Fibroblast of skin of abdomen (primary cell): ENCODE measurements at regions not wholly inside any gene's neighbourhood (a gene's known extent, or its start where the extent isn't known, plus 50 kb on each side); places are given as distances from the start of the nearest gene placed in this dataset.
A peak's percentile ranks its signal among the peaks of the same experiment; 100 is the strongest.

Source experiments
- DNase-seq: peaks from one replicate; pipeline ENCODE4 v3.0.0-alpha.2; 2013

DNA sequence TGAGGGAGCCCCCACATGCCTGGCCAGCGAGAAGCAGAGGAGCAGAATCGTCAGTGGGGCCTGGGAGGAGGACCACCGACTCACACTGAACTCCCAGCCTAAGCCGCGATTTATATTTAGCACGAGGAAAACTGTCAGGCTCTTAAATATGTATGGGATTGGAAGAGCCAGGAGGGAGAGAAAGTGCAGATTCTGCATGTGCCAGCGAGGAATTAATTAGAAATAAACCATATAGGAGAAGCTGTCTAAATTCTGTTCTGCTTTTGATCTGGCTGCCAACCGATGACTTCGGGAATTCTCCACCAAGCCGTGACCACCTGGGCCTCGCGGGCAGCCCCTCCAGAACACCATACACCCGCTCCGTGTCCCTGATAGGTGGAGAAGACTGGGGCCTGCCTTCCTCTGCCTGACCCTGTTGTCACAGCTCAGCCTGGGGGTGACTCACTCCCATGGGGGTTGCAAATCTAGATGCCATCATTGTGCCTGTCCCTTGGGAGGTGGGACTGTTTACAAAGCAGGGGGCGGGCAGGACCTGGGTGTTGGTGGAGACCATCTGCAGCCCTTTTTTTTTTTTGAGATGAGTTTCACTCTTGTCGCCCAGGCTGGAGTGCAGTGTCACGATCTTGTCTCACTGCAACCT is 91.1 kb upstream of the PMEPA1 start:
- DNase-seq, result no peak

DNA sequence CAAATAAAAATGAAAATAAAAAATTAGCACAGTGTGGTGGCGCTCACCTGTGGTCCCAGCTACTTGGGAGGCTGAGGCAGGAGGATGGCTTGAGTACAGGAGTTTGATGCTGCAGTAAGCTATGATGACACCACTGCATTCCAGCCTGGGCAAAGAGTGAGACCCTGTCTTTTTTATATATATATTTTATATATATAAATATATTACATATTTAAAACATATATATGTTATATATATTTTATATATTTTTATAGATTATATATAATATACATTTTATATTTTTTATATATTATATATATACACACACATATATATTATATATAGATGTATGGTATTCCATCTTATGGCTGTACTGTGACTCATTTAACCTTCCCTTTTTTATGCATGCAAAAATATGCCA is 87.6 kb upstream of the PMEPA1 start:
- no peak for DNase-seq

DNA sequence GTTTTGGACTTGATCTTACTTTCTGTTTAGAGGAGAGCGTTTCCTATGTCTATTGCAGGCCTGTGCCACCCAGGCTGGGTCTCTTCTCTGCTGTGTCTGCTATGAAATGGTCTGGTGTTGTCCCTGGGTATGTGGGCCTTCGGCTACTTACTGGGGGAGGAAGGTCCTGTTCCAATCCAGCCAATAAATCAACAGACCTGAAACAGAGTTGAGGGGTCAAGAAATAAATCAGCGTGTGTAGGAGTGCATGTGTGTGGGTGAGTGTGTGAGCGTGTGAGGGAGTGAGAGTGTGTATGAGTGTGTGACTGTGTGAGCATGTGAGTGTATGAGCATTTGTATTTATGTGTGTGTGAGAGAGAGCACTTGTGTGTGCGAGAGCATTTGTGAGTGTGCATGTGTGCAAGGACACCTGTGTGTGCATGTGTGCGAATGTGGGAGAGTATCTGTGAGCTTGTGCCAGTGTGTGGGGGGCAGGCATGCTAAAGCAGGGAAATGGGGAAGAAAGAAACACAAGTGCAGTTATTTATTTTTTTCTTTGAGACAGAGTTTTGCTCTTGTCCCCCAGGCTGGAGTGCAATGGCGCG is 86.3 kb upstream of the PMEPA1 start:
- no peak for DNase-seq

- DNase-seq, result peak; percentile 24
Observed at GRCh38 chr20:57795342-57795697, 85.5 kb upstream of the PMEPA1 start.

GRCh38 chr20:57794600-57795341 is 85.0 kb upstream of the PMEPA1 start:
- DNase-seq, result peak; percentile 36

DNA sequence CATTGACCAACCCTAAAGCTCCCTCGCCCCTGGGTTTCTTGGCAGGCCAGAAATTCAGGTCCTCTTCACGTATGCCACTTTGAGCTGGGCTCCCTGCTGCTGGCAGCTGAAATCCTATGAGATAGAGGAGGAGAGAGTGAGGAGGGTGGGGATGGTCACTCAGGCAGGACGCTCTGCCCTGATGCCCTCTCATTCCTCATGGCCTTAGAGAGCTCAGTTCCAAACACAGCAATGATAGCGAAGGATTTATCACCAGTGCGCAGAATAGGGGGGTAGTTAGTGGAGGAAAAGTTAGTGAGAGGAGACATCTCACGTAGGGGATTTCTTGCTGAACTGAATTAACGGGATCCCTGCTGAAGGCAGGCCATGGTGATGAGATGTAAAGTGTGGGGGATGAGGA is 84.2 kb upstream of the PMEPA1 start:
- no peak for DNase-seq

GRCh38 chr20:57793421-57793820 is 83.6 kb upstream of the PMEPA1 start:
- DNase-seq, result no peak

- no peak for DNase-seq
Observed at GRCh38 chr20:57792386-57793080, 82.7 kb upstream of the PMEPA1 start.

DNA sequence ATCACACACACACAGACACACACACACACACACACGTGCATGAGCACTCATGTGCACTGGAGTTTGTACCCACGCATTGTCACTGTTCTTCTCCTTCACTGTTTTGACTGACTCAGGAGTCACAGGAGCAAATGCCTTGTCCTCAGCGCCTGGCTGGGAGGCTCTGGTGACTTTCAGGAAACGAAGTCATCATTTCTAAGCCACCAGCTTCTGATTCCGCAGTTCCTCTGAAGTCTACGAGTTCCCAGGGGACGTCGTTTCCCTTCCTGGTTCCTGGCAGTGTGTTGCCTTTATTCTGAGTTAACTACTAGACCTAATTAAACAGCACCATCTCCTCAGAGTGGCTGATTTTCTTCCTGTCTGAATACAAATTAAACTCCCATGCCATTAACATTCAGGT is 82.2 kb upstream of the PMEPA1 start:
- no peak for DNase-seq

- no peak for DNase-seq
Observed at GRCh38 chr20:57791178-57791962, 81.6 kb upstream of the PMEPA1 start.

DNA sequence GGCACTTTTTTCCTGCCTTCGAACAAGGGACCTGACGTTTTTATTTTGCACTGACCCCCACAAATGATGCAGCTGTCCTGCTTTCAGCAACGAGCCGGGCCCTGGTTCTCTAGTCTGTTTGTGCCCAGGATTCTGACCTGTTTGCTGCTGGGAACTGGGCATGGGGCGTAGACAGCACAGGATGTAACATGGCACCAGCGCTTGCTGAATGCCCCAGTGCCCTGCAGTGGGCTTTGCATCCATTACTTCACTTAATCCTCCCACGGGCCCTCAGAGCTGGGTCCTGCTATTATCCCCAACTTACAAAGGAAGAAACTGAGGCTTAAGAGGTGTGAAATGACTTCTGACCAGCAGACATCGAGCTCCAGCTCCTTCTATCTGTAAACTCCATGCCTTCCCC is 80.4 kb upstream of the PMEPA1 start:
- no peak for DNase-seq

- no peak for DNase-seq
Observed at GRCh38 chr20:57788936-57789613, 79.3 kb upstream of the PMEPA1 start.

GRCh38 chr20:57787990-57788781 is 78.4 kb upstream of the PMEPA1 start:
- no peak for DNase-seq

GRCh38 chr20:57787151-57787989 is 77.6 kb upstream of the PMEPA1 start:
- DNase-seq, result no peak

DNA sequence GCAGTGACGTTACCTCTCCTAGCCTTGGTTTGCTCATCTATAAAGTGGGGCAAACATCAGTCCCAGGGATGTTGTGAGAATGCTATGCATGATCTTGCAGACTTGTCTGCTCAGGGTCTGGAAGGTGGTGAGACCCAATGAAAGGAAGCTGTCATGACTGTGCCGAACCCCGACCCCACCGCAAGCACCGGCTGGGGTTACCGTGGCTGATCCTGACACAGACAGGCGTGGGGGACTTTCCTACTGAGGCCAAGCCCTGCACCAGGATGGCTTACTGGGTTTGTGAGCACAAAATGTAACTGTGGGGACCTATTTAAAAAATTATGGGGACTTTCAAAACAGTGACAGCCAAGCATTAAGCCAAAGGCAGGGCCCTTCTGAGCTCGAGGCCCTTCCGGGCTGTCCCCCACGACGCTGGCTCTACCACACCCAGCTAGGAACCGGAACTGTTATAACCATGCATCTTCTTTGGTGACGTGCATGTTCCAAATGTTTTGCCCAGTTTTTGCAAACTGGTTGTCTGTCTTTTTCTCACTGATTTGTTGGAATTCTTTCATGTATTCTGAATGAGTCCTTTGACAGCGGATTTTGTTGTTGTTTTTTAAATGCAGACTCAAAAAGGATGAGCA is 76.6 kb upstream of the PMEPA1 start:
- DNase-seq, result no peak

DNA sequence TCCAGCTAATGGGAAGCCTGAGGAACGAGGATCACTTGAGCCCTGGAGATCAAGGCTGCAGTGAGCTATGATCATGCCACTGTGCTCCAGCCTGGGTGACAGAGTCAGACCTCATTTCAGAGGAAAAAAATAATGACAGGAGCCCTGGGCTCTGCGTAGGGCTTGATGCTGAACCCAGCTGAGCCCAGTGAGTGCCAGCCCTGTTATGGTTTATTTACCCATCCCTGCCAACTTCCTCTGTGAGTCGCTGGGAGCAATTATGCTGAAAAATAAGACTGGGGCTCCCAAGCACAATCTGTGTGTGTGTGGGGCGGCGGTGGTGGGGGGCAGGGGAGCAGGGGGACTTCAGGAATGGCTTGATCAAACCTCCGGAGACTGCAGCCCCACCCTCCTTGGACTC is 75.9 kb upstream of the PMEPA1 start:
- DNase-seq, result no peak

DNA sequence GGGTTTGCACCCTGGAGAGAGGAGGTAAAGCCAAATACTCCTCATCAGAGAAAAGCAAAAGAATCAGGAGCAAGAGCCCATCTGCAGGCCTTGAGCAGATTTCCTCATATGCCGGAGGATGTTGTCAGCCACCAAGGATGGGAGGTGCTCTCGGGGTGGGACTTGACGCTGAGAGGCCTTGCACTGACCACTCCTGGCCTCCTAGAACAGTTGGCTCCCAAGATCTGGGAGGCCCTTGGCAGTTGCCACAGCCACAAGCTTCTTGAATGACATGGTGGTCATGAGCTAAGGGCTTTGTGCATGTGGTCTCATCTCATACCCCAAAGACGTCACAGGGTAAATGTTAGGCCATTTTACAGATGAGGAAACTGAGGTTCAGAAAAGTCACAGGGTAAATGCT is 75.2 kb upstream of the PMEPA1 start:
- no peak for DNase-seq

DNA sequence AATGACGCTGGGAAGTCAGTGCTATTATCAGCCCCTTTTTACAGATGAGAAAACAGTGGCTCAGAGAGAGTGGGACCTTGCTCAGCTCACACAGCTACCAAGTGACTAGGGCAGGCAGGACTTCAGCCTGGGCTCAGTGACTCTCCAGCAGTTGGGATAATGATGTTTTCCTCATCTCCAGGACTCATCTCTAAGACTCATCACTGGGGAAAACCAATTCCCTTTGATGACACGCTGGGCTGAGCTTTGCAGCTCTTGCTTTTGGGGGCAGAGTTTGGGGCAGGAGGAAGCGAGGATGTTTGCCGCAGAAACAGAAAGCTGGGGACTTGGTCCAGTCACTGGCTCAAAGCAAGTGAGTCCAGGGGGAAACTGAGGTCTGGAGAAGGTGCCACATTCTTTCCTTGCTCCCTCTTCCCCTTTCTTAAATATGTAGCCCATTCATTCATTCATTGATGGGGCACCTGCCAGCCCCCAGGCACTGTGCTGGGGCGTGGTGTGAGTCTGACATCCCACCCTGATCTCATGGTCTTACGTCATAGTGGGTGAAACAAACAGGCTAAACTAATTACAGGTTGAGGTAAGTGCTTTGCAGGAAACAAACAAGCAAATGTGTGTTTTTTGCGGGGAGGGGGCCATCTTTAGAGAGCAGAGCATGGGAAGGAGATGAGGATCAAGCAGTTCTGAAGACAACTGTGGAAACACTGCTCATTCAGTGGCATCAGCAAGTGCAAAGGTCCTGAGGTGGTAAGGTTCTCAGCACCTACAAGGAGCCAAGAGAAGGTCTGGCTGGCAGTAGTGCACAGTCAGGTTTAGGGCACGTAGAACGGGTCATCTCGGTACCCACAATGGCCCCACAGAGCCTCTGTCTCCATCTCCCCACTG is 74.4 kb upstream of the PMEPA1 start:
- no peak for DNase-seq

DNA sequence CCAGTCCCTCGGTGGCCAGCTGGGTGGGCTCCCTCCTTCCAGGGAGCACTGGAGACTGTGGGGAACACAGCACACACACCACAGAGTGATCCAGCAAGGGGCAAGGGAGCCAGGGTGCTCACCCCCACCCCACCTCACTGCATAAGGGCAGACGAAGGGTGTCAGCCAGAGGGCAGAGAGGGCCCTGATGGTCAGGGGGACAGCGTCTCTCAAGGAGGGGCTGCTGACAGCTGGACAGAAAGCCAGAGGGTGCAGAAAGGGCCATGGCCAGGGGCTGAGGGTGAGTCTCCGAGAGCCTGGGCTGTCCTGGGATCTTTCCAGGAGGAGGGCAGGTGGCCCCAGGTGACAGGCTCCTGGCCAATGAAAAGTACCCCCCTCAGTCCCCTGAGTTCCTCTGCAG is 73.4 kb upstream of the PMEPA1 start:
- no peak for DNase-seq
